ENCODE measurements at regions not wholly inside any gene's neighbourhood (a gene's known extent, or its start where the extent isn't known, plus 50 kb on each side); places are given as distances from the start of the nearest gene placed in this dataset.

DNA sequence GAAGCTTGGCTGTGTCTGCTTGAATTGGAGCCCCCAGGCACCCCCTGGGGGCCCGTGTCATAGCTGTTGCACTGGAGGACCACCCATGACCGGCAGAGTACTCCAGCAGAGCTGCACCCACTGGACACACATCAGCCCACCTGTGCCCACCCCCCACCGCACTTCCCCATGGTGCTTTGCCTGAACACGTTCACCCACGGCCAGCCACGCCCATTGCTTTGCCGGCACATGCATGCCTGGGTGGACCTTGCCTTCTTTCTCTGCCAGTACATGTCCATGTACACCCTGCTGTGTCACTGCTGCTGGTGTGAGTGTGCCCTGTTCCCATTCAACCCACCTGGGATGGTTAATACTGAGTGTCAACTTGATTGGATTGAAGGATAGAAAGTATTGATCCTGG is 88.7 kb downstream of the SAMD9 start:
- Mint-ChIP-seq H3K4me3 (no peak overlapping the region), H3K27me3 (peaks cover 13% of the 10 kb centered on the region), H3K27ac (no peak overlapping the region), H3K4me1 (no peaks in the 10 kb centered on the region), H3K9me3 (ENCODE audit: insufficient read depth) (no peaks in the 10 kb centered on the region)
- no peak overlapping the region for H3K4me2 ChIP-seq (replicated peaks; ENCODE audit: low read depth, low read length, poor library complexity, severe bottlenecking)
- H3K9ac ChIP-seq (ENCODE audit: low read length) = no peak overlapping the region
- intact Hi-C loops (cut with micrococcal nuclease) = no loop called here
- no peak overlapping the region for H3K27ac ChIP-seq (ENCODE audit: low read length in 2 of 2)
- no peaks in the 10 kb centered on the region for H3K79me2 ChIP-seq (ENCODE audit: control insufficient read depth, insufficient read depth, low read length)
- no peak overlapping the region for H3K4me3 ChIP-seq (ENCODE audit: control extremely low read depth in 1 of 5, extremely low read depth in 1 of 5, insufficient read depth in 1 of 5, low read depth in 2 of 5, low read length in 4 of 5)
- 75% methylated on average over 7 of the region's 7 CpGs for WGBS (ENCODE audit: insufficient coverage)
- H2AFZ ChIP-seq (ENCODE audit: insufficient read depth, low read depth, low read length, poor library complexity, severe bottlenecking) = no peak overlapping the region
- ChIA-PET POLR2A (no interaction called here), CTCF (no interaction called here)
- H3K4me1 ChIP-seq (ENCODE audit: control insufficient read depth in 2 of 2, insufficient read depth in 2 of 2, low read length in 2 of 2) = no peaks in the 10 kb centered on the region
- H3K9me3 ChIP-seq (ENCODE audit: control extremely low read depth in 1 of 3, control insufficient read depth in 2 of 3, insufficient read depth in 1 of 3, low read length in 2 of 3) = peaks cover 3 to 9% (median 3%) of the 10 kb centered on the region in 3 donors
- no peak for DNase-seq
- no peaks in the 10 kb centered on the region for H4K20me1 ChIP-seq (ENCODE audit: control insufficient read depth, insufficient read depth, low read length, poor library complexity, severe bottlenecking)
- no peaks in the 10 kb centered on the region for H3K27me3 ChIP-seq (replicated peaks in 1 of 4; ENCODE audit: control extremely low read depth in 1 of 4, control insufficient read depth in 3 of 4, insufficient read depth in 4 of 4, low read length in 3 of 4)
- no peak for TF ChIP-seq EZH2 (IDR thresholded peaks at IDR 0.05; ENCODE audit: borderline replicate concordance, insufficient read depth, low read depth, low read length, poor library complexity, severe bottlenecking)
- TF ChIP-seq, protein P1, sequence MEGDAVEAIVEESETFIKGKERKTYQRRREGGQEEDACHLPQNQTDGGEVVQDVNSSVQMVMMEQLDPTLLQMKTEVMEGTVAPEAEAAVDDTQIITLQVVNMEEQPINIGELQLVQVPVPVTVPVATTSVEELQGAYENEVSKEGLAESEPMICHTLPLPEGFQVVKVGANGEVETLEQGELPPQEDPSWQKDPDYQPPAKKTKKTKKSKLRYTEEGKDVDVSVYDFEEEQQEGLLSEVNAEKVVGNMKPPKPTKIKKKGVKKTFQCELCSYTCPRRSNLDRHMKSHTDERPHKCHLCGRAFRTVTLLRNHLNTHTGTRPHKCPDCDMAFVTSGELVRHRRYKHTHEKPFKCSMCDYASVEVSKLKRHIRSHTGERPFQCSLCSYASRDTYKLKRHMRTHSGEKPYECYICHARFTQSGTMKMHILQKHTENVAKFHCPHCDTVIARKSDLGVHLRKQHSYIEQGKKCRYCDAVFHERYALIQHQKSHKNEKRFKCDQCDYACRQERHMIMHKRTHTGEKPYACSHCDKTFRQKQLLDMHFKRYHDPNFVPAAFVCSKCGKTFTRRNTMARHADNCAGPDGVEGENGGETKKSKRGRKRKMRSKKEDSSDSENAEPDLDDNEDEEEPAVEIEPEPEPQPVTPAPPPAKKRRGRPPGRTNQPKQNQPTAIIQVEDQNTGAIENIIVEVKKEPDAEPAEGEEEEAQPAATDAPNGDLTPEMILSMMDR (IDR thresholded peaks at IDR 0.05) = no peak
- no peaks in the 10 kb centered on the region for H3K36me3 ChIP-seq (replicated peaks in 1 of 2; ENCODE audit: control extremely low read depth in 1 of 2, control insufficient read depth in 1 of 2, extremely low read depth in 1 of 2, insufficient read depth in 2 of 2, low read length in 1 of 2)
- no peak for ATAC-seq (ENCODE audit: low read depth)

DNA sequence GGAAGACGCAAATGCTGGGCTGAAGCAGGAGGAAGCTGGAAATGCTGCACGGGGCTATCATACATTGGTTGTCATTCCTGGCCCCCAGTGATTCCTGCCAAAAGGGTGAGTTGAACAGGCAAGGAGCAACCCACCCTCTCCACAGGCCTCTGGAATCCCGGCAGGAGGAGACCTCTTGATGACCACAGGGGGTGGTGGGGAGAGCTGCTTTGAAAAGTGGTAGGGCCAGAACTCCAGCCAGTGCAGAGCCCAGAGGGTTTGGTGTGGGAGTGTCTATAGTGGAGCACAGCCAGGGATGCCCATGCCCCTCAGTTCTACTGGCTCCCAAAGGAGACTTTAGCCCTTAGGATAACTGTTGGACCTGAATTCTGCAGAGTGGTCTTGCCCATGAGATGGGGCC is 89.2 kb downstream of the SAMD9 start:
- H3K79me2 ChIP-seq (ENCODE audit: control insufficient read depth, insufficient read depth, low read length) = no peaks in the 10 kb centered on the region
- ATAC-seq (ENCODE audit: low read depth) = no peak
- Mint-ChIP-seq H3K27ac (no peak overlapping the region), H3K4me1 (no peaks in the 10 kb centered on the region), H3K4me3 (no peak overlapping the region), H3K27me3 (peaks cover 13% of the 10 kb centered on the region), H3K9me3 (ENCODE audit: insufficient read depth) (no peaks in the 10 kb centered on the region)
- H3K4me2 ChIP-seq (replicated peaks; ENCODE audit: low read depth, low read length, poor library complexity, severe bottlenecking) = no peak overlapping the region
- no peak overlapping the region for H2AFZ ChIP-seq (ENCODE audit: insufficient read depth, low read depth, low read length, poor library complexity, severe bottlenecking)
- intact Hi-C loops (cut with micrococcal nuclease) = no loop called here
- H3K27ac ChIP-seq (ENCODE audit: low read length in 2 of 2) = no peak overlapping the region
- DNase-seq = no peak
- WGBS (ENCODE audit: insufficient coverage) = 86% methylated on average over 2 of the region's 3 CpGs
- TF ChIP-seq, protein P1 (IDR thresholded peaks at IDR 0.05) = no peak
- TF ChIP-seq EZH2 (IDR thresholded peaks at IDR 0.05; ENCODE audit: borderline replicate concordance, insufficient read depth, low read depth, low read length, poor library complexity, severe bottlenecking) = no peak
- no peak overlapping the region for H3K4me3 ChIP-seq (ENCODE audit: control extremely low read depth in 1 of 5, extremely low read depth in 1 of 5, insufficient read depth in 1 of 5, low read depth in 2 of 5, low read length in 4 of 5)
- H3K27me3 ChIP-seq (replicated peaks in 1 of 4; ENCODE audit: control extremely low read depth in 1 of 4, control insufficient read depth in 3 of 4, insufficient read depth in 4 of 4, low read length in 3 of 4) = no peaks in the 10 kb centered on the region
- H3K4me1 ChIP-seq (ENCODE audit: control insufficient read depth in 2 of 2, insufficient read depth in 2 of 2, low read length in 2 of 2) = no peaks in the 10 kb centered on the region
- H3K9me3 ChIP-seq (ENCODE audit: control extremely low read depth in 1 of 3, control insufficient read depth in 2 of 3, insufficient read depth in 1 of 3, low read length in 2 of 3) = peaks cover 3 to 9% (median 3%) of the 10 kb centered on the region in 3 donors
- POLR2A ChIA-PET = no interaction called here
- no peak overlapping the region for H3K9ac ChIP-seq (ENCODE audit: low read length)
- CTCF ChIA-PET = no interaction called here
- no peaks in the 10 kb centered on the region for H3K36me3 ChIP-seq (replicated peaks in 1 of 2; ENCODE audit: control extremely low read depth in 1 of 2, control insufficient read depth in 1 of 2, extremely low read depth in 1 of 2, insufficient read depth in 2 of 2, low read length in 1 of 2)
- H4K20me1 ChIP-seq (ENCODE audit: control insufficient read depth, insufficient read depth, low read length, poor library complexity, severe bottlenecking) = no peaks in the 10 kb centered on the region

Measured in B cell (primary cell).